H9 (cell line): ENCODE measurements at regions not wholly inside any gene's neighbourhood (a gene's known extent, or its start where the extent isn't known, plus 50 kb on each side); places are given as distances from the start of the nearest gene placed in this dataset.

Source experiments
- DNase-seq: peaks from one replicate; pipeline ENCODE4 v3.0.0-alpha.2; 2017
- H2AFZ ChIP-seq: one replicate; pipeline ENCODE4 v1.6.1; 2013; ENCODE audit warnings: mild to moderate bottlenecking, low read length, control low read depth, moderate library complexity
- H2AK5ac ChIP-seq: 2 replicates; pipeline ENCODE4 v1.6.1; 2013; ENCODE audit warnings: low read length, control low read depth, mixed read lengths; ENCODE audit not compliant: insufficient read length
- H2BK120ac ChIP-seq: one replicate; pipeline ENCODE4 v1.6.1; 2013; ENCODE audit warnings: low read depth, mild to moderate bottlenecking, low read length, control low read depth, inconsistent platforms; ENCODE audit not compliant: poor library complexity, severe bottlenecking
- H2BK12ac ChIP-seq: 2 replicates; pipeline ENCODE4 v1.6.1; 2013; ENCODE audit warnings: low read length, control low read depth, mixed read lengths, low read depth; ENCODE audit not compliant: insufficient read length
- H2BK15ac ChIP-seq: 2 replicates; pipeline ENCODE4 v1.6.1; 2013; ENCODE audit warnings: low read depth, low read length, control low read depth
- H2BK20ac ChIP-seq: one replicate; pipeline ENCODE4 v1.6.1; 2013; ENCODE audit warnings: low read depth, mild to moderate bottlenecking, low read length, control low read depth, inconsistent platforms; ENCODE audit not compliant: poor library complexity, severe bottlenecking
- H2BK5ac ChIP-seq: 2 replicates; pipeline ENCODE4 v1.6.1; 2013; ENCODE audit warnings: low read length, control low read depth, mixed read lengths; ENCODE audit not compliant: insufficient read length
- H3K14ac ChIP-seq: 2 replicates; pipeline ENCODE4 v1.6.1; 2013; ENCODE audit warnings: low read length, control low read depth; ENCODE audit not compliant: insufficient read depth
- H3K18ac ChIP-seq: 2 replicates; pipeline ENCODE4 v1.6.1; 2013; ENCODE audit warnings: low read depth, mild to moderate bottlenecking, mixed read lengths, low read length, control low read depth; ENCODE audit not compliant: insufficient read length
- H3K23ac ChIP-seq: 2 replicates; pipeline ENCODE4 v1.6.1; 2013; ENCODE audit warnings: low read length, control low read depth, mixed read lengths, low read depth; ENCODE audit not compliant: insufficient read length
- H3K23me2 ChIP-seq: 2 replicates; pipeline ENCODE4 v1.6.1; 2013; ENCODE audit warnings: low read depth, mild to moderate bottlenecking, mixed read lengths, low read length, control low read depth; ENCODE audit not compliant: insufficient read length, poor library complexity, severe bottlenecking
- H3K27ac ChIP-seq: 2 replicates; pipeline ENCODE4 v1.5.1; 2013; ENCODE audit warnings: low read length, control low read depth, mixed read lengths, low read depth; ENCODE audit not compliant: insufficient read length
- H3K27me3 ChIP-seq: 2 replicates; pipeline ENCODE4 v1.6.1; 2013; ENCODE audit warnings: low read length, control low read depth, inconsistent platforms; ENCODE audit not compliant: insufficient read depth
- H3K4ac ChIP-seq: 2 replicates; pipeline ENCODE4 v1.6.1; 2013; ENCODE audit warnings: low read depth, mild to moderate bottlenecking, control low read depth, inconsistent platforms, low read length, moderate library complexity
- H3K4me1 ChIP-seq: 2 replicates; pipeline ENCODE4 v1.6.1; 2013; ENCODE audit warnings: low read length, control low read depth, inconsistent platforms; ENCODE audit not compliant: insufficient read depth
- H3K4me2 ChIP-seq: 2 replicates; pipeline ENCODE4 v1.6.1; 2013; ENCODE audit warnings: low read length, control low read depth, mixed read lengths; ENCODE audit not compliant: insufficient read length, insufficient read depth
- H3K56ac ChIP-seq: 2 replicates; pipeline ENCODE4 v1.6.1; 2013; ENCODE audit warnings: low read depth, mild to moderate bottlenecking, mixed read lengths, low read length, control low read depth; ENCODE audit not compliant: insufficient read length
- H3K79me1 ChIP-seq: 2 replicates; pipeline ENCODE4 v1.6.1; 2013; ENCODE audit warnings: low read depth, mild to moderate bottlenecking, moderate library complexity, low read length, control low read depth, inconsistent platforms; ENCODE audit not compliant: insufficient read depth, poor library complexity, severe bottlenecking
- H3K79me2 ChIP-seq: 2 replicates; pipeline ENCODE4 v1.6.1; 2013; ENCODE audit warnings: low read length, control low read depth, inconsistent platforms; ENCODE audit not compliant: insufficient read depth
- H3K9ac ChIP-seq: 2 replicates; pipeline ENCODE4 v1.6.1; 2013; ENCODE audit warnings: low read length, control low read depth, mixed read lengths; ENCODE audit not compliant: insufficient read length; ENCODE audit errors: extremely low read depth
- H3K9me3 ChIP-seq: one replicate; pipeline ENCODE4 v1.6.1; 2013; ENCODE audit warnings: low read depth, low read length, inconsistent platforms; ENCODE audit not compliant: control insufficient read depth
- H3T11ph ChIP-seq: one replicate; pipeline ENCODE4 v1.6.1; 2013; ENCODE audit warnings: mild to moderate bottlenecking, low read length, control low read depth, inconsistent platforms
- H4K20me1 ChIP-seq: one replicate; pipeline ENCODE4 v1.6.1; 2013; ENCODE audit not compliant: control insufficient read depth, insufficient read length, insufficient read depth
- H4K5ac ChIP-seq: 2 replicates; pipeline ENCODE4 v1.6.1; 2013; ENCODE audit warnings: low read depth, mild to moderate bottlenecking, mixed read lengths, low read length, control low read depth; ENCODE audit not compliant: insufficient read length
- H4K8ac ChIP-seq: replicated peaks from 2 replicates; pipeline ENCODE4 v1.6.1; 2013; ENCODE audit warnings: low read length, control low read depth, mixed read lengths, low read depth; ENCODE audit not compliant: insufficient read length
- H4K91ac ChIP-seq: 2 replicates; pipeline ENCODE4 v1.6.1; 2013; ENCODE audit warnings: low read depth, mild to moderate bottlenecking, moderate library complexity, mixed read lengths, low read length, control low read depth; ENCODE audit not compliant: insufficient read length
- H3K27ac Mint-ChIP-seq, 3 experiments: 2 replicates in 2 of 3; 3 replicates in 1 of 3; pipeline ENCODE4 v1.8.0; 2020 to 2021; ENCODE audit warnings: mixed read lengths in 3 of 3, mild to moderate bottlenecking in 1 of 3, moderate library complexity in 1 of 3
- H3K27me3 Mint-ChIP-seq: 2 replicates; pipeline ENCODE4 v1.8.0; 2021; ENCODE audit warnings: low read depth, mild to moderate bottlenecking, moderate library complexity, mixed read lengths
- H3K36me3 Mint-ChIP-seq, 3 experiments: 2 replicates in 2 of 3; 3 replicates in 1 of 3; pipeline ENCODE4 v1.8.0; 2020 to 2021; ENCODE audit warnings: low read depth in 3 of 3, mixed read lengths in 3 of 3; ENCODE audit not compliant: insufficient read depth in 1 of 3
- H3K4me1 Mint-ChIP-seq, 2 experiments: 2 replicates each; pipeline ENCODE4 v1.8.0; 2020; ENCODE audit warnings: mixed read lengths in 2 of 2
- H3K4me3 Mint-ChIP-seq, 2 experiments: 2 replicates in 1 of 2; 3 replicates in 1 of 2; pipeline ENCODE4 v1.8.0; 2020 to 2021; ENCODE audit warnings: mild to moderate bottlenecking in 2 of 2, mixed read lengths in 2 of 2, moderate library complexity in 1 of 2
- H3K9me3 Mint-ChIP-seq, 2 experiments: 2 replicates in 1 of 2; 3 replicates in 1 of 2; pipeline ENCODE4 v1.8.0; 2020; ENCODE audit warnings: mild to moderate bottlenecking in 2 of 2, mixed read lengths in 2 of 2, moderate library complexity in 1 of 2
- WGBS: extraction: QIAGEN DNeasy Blood & Tissue Kit; methylation state at CpG from one replicate; pipeline ENCODE4 v1.1.7; 2013; ENCODE audit warnings: missing lambda C conversion rate, low lambda C conversion rate, mixed read lengths; ENCODE audit not compliant: insufficient read length; ENCODE audit errors: extremely low coverage; 5-methylcytosine and 5-hydroxymethylcytosine counted together
- TF ChIP-seq, protein P1 (sequence below): fragments of 200-600 bp; sonication (generic); conservative IDR thresholded peaks from 3 replicates; pipeline ENCODE4 v1.8.0; 2021; ENCODE audit warnings: antibody characterized with exemption, mild to moderate bottlenecking

DNA sequence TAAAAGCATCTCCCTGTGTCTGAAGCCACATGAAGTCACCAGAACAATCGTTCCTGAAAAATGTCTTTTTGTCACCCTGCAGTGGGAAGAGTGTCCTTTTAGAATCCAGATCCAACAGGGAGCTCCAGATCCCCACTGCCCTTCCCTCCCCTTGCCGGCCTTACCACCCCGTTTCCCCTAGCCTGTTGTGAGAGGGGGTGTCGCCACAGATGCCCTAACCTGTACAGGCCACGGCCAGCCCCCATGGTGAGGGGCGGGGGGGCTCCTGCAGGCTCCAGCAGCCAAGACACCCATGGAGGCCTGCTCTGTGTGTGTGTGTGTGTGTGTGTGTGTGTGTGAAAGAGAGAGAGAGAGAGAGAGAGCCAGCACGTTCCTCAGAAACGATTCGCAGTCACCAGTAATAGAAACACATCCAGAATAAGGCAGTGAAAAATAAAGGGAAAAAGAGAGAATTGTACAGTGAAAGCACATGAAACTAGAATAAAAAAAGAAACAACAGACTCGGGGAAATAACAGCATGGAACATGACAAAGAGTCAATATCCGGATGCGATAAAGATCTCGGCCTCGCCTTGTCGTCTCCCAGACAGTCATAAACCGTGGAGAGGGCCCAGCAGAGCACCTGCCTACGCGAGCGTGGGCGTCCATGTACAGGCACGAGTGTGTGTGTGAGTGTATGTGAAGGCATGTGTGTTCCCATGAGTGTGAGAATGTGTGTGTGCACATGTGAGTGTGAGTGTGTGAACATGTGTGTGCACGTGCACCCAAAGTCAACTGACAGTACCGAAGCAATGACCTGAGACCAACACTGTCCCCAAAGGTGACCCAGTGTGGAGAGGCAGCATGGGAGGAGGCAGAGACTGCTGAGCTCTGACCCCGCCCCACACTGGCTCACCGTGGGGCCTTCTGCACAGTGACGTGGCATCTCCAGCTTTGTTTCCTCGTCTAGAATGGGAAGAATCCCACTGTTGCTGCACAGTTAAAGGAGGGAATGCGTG is 303.8 kb downstream of the NPHP4 start:
- Histone ChIP-seq H3K23ac (no peak overlapping the region), H4K5ac (peak overlapping the region; percentile 12), H4K91ac (no peak overlapping the region), H3K79me1 (no peaks in the 10 kb centered on the region), H3K79me2 (no peaks in the 10 kb centered on the region), H3K27me3 (no peaks in the 10 kb centered on the region), H2BK120ac (no peak overlapping the region), H2BK20ac (no peak overlapping the region), H2AK5ac (no peak overlapping the region), H3K4me1 (no peaks in the 10 kb centered on the region), H2BK5ac (no peak overlapping the region), H3K4me2 (no peak overlapping the region), H4K20me1 (no peaks in the 10 kb centered on the region), H3K9ac (no peak overlapping the region), H3K4ac (no peak overlapping the region), H3K56ac (no peak overlapping the region), H3T11ph (no peak overlapping the region), H3K14ac (no peak overlapping the region), H3K18ac (no peak overlapping the region), H3K9me3 (no peaks in the 10 kb centered on the region), H2BK15ac (no peak overlapping the region), H3K23me2 (no peaks in the 10 kb centered on the region), H4K8ac (no peak overlapping the region), H3K27ac (no peak overlapping the region), H2BK12ac (no peak overlapping the region), H2AFZ (no peak overlapping the region)
- no peaks in the 10 kb centered on the region for H3K9me3 Mint-ChIP-seq
- peaks cover 20 to 27% of the 10 kb centered on the region in 2 experiments for H3K4me1 Mint-ChIP-seq
- no peak overlapping the region for H3K27ac Mint-ChIP-seq
- no peak overlapping the region; a peak in 1 of 5 replicates for H3K4me3 Mint-ChIP-seq
- peaks cover 9% of the 10 kb centered on the region for H3K27me3 Mint-ChIP-seq
- TF ChIP-seq, protein P1, sequence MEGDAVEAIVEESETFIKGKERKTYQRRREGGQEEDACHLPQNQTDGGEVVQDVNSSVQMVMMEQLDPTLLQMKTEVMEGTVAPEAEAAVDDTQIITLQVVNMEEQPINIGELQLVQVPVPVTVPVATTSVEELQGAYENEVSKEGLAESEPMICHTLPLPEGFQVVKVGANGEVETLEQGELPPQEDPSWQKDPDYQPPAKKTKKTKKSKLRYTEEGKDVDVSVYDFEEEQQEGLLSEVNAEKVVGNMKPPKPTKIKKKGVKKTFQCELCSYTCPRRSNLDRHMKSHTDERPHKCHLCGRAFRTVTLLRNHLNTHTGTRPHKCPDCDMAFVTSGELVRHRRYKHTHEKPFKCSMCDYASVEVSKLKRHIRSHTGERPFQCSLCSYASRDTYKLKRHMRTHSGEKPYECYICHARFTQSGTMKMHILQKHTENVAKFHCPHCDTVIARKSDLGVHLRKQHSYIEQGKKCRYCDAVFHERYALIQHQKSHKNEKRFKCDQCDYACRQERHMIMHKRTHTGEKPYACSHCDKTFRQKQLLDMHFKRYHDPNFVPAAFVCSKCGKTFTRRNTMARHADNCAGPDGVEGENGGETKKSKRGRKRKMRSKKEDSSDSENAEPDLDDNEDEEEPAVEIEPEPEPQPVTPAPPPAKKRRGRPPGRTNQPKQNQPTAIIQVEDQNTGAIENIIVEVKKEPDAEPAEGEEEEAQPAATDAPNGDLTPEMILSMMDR, result no peak
- no peak for DNase-seq
- peaks cover 0 to 4% (median 0%) of the 10 kb centered on the region in 3 experiments; a peak in 2 of 7 replicates for H3K36me3 Mint-ChIP-seq
- WGBS, result no CpG with 5 or more reads among the region's 28 CpGs
